Sigmoid colon (tissue), 3 donors: ENCODE measurements at regions not wholly inside any gene's neighbourhood (a gene's known extent, or its start where the extent isn't known, plus 50 kb on each side); places are given as distances from the start of the nearest gene placed in this dataset.

Experiments used
- CTCF ChIP-seq, 4 experiments: fragments of 450-650 bp in 3 of 4; fragments of 200-600 bp in 1 of 4; IDR thresholded peaks; one replicate each; pipeline ENCODE4 v1.5.1; 2016 to 2019; ENCODE audit warnings: antibody characterized with exemption in 4 of 4, mild to moderate bottlenecking in 3 of 4, moderate library complexity in 2 of 4
- POLR2A ChIP-seq, 2 donors: fragments of 450-650 bp; IDR thresholded peaks; one replicate each; pipeline ENCODE4 v1.6.1; 2016; ENCODE audit warnings: antibody characterized with exemption in 2 of 2, mild to moderate bottlenecking in 2 of 2, moderate library complexity in 2 of 2

- TF ChIP-seq CTCF (IDR thresholded peaks at IDR 0.05) (no peak), POLR2A (IDR thresholded peaks at IDR 0.05) (no peak)
Observed at GRCh38 chr9:102844716-102845115, 150.4 kb upstream of the CYLC2 start.
